SK-N-SH (cell line): ENCODE measurements at regions not wholly inside any gene's neighbourhood (a gene's known extent, or its start where the extent isn't known, plus 50 kb on each side); places are given as distances from the start of the nearest gene placed in this dataset.
"Not testable (repeated sequence)": the region's sequence is repeated elsewhere in the genome, so short reads cannot be mapped to it uniquely, and the experiment has no call there.

Experiments used
- CTCF ChIP-seq: fragments of 200-600 bp; sonication (generic); IDR thresholded peaks from 2 replicates; pipeline ENCODE4 v1.6.1; 2017; ENCODE audit warnings: antibody characterized with exemption, mild to moderate bottlenecking, moderate library complexity
- EZH2phosphoT487 ChIP-seq: fragments of 200-600 bp; sonication (generic); IDR thresholded peaks from 2 replicates; pipeline ENCODE4 v1.6.1; 2017; ENCODE audit warnings: low read depth, mixed run types, mild to moderate bottlenecking, antibody characterized with exemption, moderate library complexity, borderline replicate concordance
- POLR2AphosphoS5 ChIP-seq: IDR thresholded peaks from 2 replicates; pipeline ENCODE4 v1.6.1; 2012; ENCODE audit warnings: low read depth, low read length
- RAD21 ChIP-seq: IDR thresholded peaks from 2 replicates; pipeline ENCODE4 v1.6.1; 2012; ENCODE audit warnings: mild to moderate bottlenecking, low read length
- RCOR1 ChIP-seq: fragments of 150-350 bp; IDR thresholded peaks from 2 replicates; pipeline ENCODE4 v1.6.1; 2017; ENCODE audit warnings: antibody characterized with exemption, low read length
- REST ChIP-seq: IDR thresholded peaks from 2 replicates; pipeline ENCODE4 v1.6.1; 2012; ENCODE audit warnings: mild to moderate bottlenecking, low read depth, low read length, moderate library complexity
- SIN3A ChIP-seq: IDR thresholded peaks from 2 replicates; pipeline ENCODE4 v1.6.1; 2012; ENCODE audit warnings: low read depth, mild to moderate bottlenecking, low read length, moderate library complexity, borderline replicate concordance
- TAF1 ChIP-seq: IDR thresholded peaks from 2 replicates; pipeline ENCODE4 v1.6.1; 2012; ENCODE audit warnings: low read depth, mild to moderate bottlenecking, low read length, moderate library complexity, borderline replicate concordance
- USF1 ChIP-seq: IDR thresholded peaks from 2 replicates; pipeline ENCODE4 v1.4.0; 2012; ENCODE audit warnings: low read depth, borderline replicate concordance
- ZBTB33 ChIP-seq: IDR thresholded peaks from 2 replicates; pipeline ENCODE4 v1.4.0; 2012; ENCODE audit warnings: low read depth, borderline replicate concordance

GRCh38 chr14:105776112-105776511 lies 249.7 kb downstream of the TMEM121 start:
- not testable (repeated sequence) for TF ChIP-seq POLR2AphosphoS5, RAD21, REST, CTCF, ZBTB33, TAF1, USF1, EZH2phosphoT487, RCOR1, SIN3A
